ENCODE measurements at regions not wholly inside any gene's neighbourhood (a gene's known extent, or its start where the extent isn't known, plus 50 kb on each side); places are given as distances from the start of the nearest gene placed in this dataset.

GRCh38 chr5:50302815-50303490 lies 138.1 kb downstream of the EMB start (continued):
- TF ChIP-seq ZNF462 (CRISPR knock-in tag; IDR thresholded peaks at IDR 0.05) (no peak), POLR2AphosphoS5 (IDR thresholded peaks at IDR 0.05; ENCODE audit: low read depth) (no peak), ZNF331 (CRISPR knock-in tag; IDR thresholded peaks at IDR 0.05; ENCODE audit: low read depth) (no peak), ZNF114 (CRISPR knock-in tag; IDR thresholded peaks at IDR 0.05) (no peak), EZH2phosphoT487 (IDR thresholded peaks at IDR 0.05; ENCODE audit: unreplicated experiment) (no peak), JUNB (IDR thresholded peaks at IDR 0.05; ENCODE audit: unreplicated experiment) (no peak), NANOG (IDR thresholded peaks at IDR 0.05; ENCODE audit: borderline replicate concordance) (no peak), REST (IDR thresholded peaks at IDR 0.05; ENCODE audit: unreplicated experiment) (no peak)

Measured in GM23338 (cell line).